A673 (cell line): ENCODE measurements at regions not wholly inside any gene's neighbourhood (a gene's known extent, or its start where the extent isn't known, plus 50 kb on each side); places are given as distances from the start of the nearest gene placed in this dataset.

Experiments
- BruUV-seq: library from RNA; stranded (reverse); fragments of 400-500 nt; replicated peaks from 2 replicates; lab custom pipeline; 2021; lab: Mats Ljungman, UMichigan
- CTCF ChIA-PET: fragments of 300-600 bp; sonication (Branson Sonifier 250); formaldehyde crosslinking; loops from one replicate; lab custom pipeline; 2022; ENCODE audit warnings: antibody characterized with exemption; lab: Charles Lee
- POLR2A ChIA-PET: fragments of 300-600 bp; sonication (Branson Sonifier 250); formaldehyde crosslinking; loops from one replicate; lab custom pipeline; 2022; ENCODE audit warnings: antibody characterized with exemption; ENCODE audit not compliant: low non-redundant PET; lab: Charles Lee
- DNase-seq: peaks from one replicate; pipeline ENCODE4 v3.0.0-alpha.2; 2015; ENCODE audit warnings: low spot score
- H3K27ac ChIP-seq: fragments of 200-600 bp; sonication (generic); 2 replicates; pipeline ENCODE4 v1.5.1; 2016; ENCODE audit warnings: mixed run types, low read depth, mild to moderate bottlenecking, mixed read lengths, antibody characterized with exemption, low read length; ENCODE audit not compliant: poor library complexity, severe bottlenecking
- H3K27me3 ChIP-seq: fragments of 200-600 bp; sonication (generic); replicated peaks from 2 replicates; pipeline ENCODE4 v1.6.1; 2017; ENCODE audit warnings: mixed run types, low read depth, mild to moderate bottlenecking, mixed read lengths, antibody characterized with exemption, low read length; ENCODE audit not compliant: insufficient read depth, poor library complexity
- H3K36me3 ChIP-seq: fragments of 200-600 bp; sonication (generic); 2 replicates; pipeline ENCODE4 v1.6.1; 2016; ENCODE audit warnings: mixed run types, mild to moderate bottlenecking, mixed read lengths, antibody characterized with exemption, low read length; ENCODE audit not compliant: insufficient read depth, poor library complexity, severe bottlenecking
- H3K4me1 ChIP-seq: fragments of 200-600 bp; sonication (generic); 2 replicates; pipeline ENCODE4 v1.6.1; 2017; ENCODE audit warnings: mixed run types, mild to moderate bottlenecking, mixed read lengths, antibody characterized with exemption, low read length; ENCODE audit not compliant: insufficient read depth, poor library complexity, severe bottlenecking
- H3K4me3 ChIP-seq: fragments of 200-600 bp; sonication (generic); 2 replicates; pipeline ENCODE4 v1.5.1; 2016; ENCODE audit warnings: low read depth, mixed run types, mild to moderate bottlenecking, mixed read lengths, low read length; ENCODE audit not compliant: poor library complexity, severe bottlenecking
- H3K9me3 ChIP-seq: fragments of 200-600 bp; sonication (generic); 2 replicates; pipeline ENCODE4 v1.6.1; 2016; ENCODE audit warnings: mixed run types, low read depth, mild to moderate bottlenecking, mixed read lengths, antibody characterized with exemption, low read length; ENCODE audit not compliant: poor library complexity, severe bottlenecking
- CTCF ChIP-seq: fragments of 300-800, 200-600 bp; sonication (generic); conservative IDR thresholded peaks from 2 replicates; pipeline ENCODE4 v1.5.1; 2017; ENCODE audit warnings: low read depth, mild to moderate bottlenecking, antibody characterized with exemption, low read length, moderate library complexity, mixed read lengths
- EZH2 ChIP-seq: fragments of 200-600 bp; sonication (generic); IDR thresholded peaks from 2 replicates; pipeline ENCODE4 v1.6.1; 2017; ENCODE audit warnings: borderline replicate concordance, low read depth, mild to moderate bottlenecking, mixed read lengths, antibody characterized with exemption, low read length; ENCODE audit not compliant: poor library complexity, severe bottlenecking
- intact Hi-C: fragments of 100-400 bp; cut with micrococcal nuclease; formaldehyde crosslinking; loops from one replicate; pipeline ENCODE4 v1.10.0; 2022; ENCODE audit not compliant: unreplicated experiment

DNA sequence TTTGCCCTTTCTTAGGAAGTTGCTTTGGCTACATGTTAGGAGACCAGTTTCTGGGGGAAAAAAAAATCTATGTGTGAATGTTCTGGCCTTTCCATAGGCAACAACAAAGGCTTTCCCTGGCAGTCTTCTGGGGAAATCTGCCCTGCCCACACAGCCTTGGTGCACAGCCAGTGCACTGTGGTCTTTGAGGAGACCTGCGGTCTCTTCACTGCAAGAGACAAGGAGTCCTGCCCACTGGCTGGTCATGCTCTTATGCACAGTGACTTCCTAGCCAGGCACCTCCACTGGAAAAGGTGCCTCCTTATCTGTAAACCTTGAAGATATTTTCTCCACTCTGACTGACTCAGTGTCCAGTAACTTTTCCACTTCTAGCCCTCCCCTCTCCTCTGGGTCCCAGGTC is 155.1 kb downstream of the SUCLA2 start:
- BruUV-seq = no TSS peak
- Histone ChIP-seq H3K36me3 (no peaks in the 10 kb centered on the region), H3K9me3 (no peaks in the 10 kb centered on the region), H3K4me1 (no peaks in the 10 kb centered on the region), H3K27ac (no peak overlapping the region), H3K4me3 (no peak overlapping the region), H3K27me3 (no peaks in the 10 kb centered on the region)
- no peak for TF ChIP-seq CTCF
- TF ChIP-seq EZH2 = no peak
- ChIA-PET POLR2A (no interaction called here), CTCF (no interaction called here)
- no peak for DNase-seq
- intact Hi-C loops = no loop called here

DNA sequence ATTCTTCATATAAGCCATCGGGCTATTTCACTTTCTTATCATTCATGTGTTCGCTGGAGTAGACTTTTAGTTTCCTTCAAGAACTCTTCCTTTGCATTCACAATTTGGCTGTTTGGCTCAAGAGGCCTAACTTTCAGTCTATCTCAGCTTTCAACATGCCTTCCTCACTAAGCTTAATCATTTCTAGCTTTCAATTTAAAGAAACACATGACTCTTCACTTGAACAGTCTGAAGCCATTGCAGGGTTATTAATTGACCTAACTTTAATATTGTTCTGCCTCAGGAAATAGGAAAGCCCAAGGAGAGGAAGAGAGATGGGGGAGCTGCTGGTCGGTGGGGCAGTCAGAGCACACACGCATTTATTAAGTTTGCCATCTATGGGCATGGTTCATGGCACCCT is 158.1 kb downstream of the SUCLA2 start:
- Histone ChIP-seq H3K4me3 (no peak overlapping the region), H3K27ac (no peak overlapping the region), H3K36me3 (no peaks in the 10 kb centered on the region), H3K9me3 (no peaks in the 10 kb centered on the region), H3K27me3 (no peaks in the 10 kb centered on the region), H3K4me1 (no peaks in the 10 kb centered on the region)
- no peak for DNase-seq
- no peak for TF ChIP-seq EZH2
- TF ChIP-seq CTCF = no peak
- no TSS peak for BruUV-seq
- ChIA-PET POLR2A (no interaction called here), CTCF (no interaction called here)
- intact Hi-C loops = no loop called here

- POLR2A ChIA-PET = no interaction called here
These were observed 159.9 kb downstream of the SUCLA2 start for GRCh38 chr13:47841151-47841550.

More at GRCh38 chr13:47841151-47841550, 159.9 kb downstream of the SUCLA2 start:
- no peaks in the 10 kb centered on the region for H3K9me3 ChIP-seq
- no peaks in the 10 kb centered on the region for H3K27me3 ChIP-seq
- DNase-seq = no peak
- no TSS peak for BruUV-seq
- intact Hi-C loops = no loop called here
- CTCF ChIA-PET = no interaction called here
- H3K4me3 ChIP-seq = no peak overlapping the region
- H3K27ac ChIP-seq = no peak overlapping the region
- TF ChIP-seq CTCF = no peak
- no peaks in the 10 kb centered on the region for H3K36me3 ChIP-seq
- no peaks in the 10 kb centered on the region for H3K4me1 ChIP-seq
